Liver (tissue), 8 donors: ENCODE measurements at regions not wholly inside any gene's neighbourhood (a gene's known extent, or its start where the extent isn't known, plus 50 kb on each side); places are given as distances from the start of the nearest gene placed in this dataset.

ENCODE experiments used
- DNase-seq: peaks from one replicate; pipeline ENCODE4 v3.0.0-alpha.2; 2017; ENCODE audit warnings: low spot score
- H3K27ac ChIP-seq, 2 donors: one replicate each; pipeline ENCODE4 v1.7.0; 2013; ENCODE audit warnings: inconsistent platforms in 2 of 2, low read length in 2 of 2, control low read depth in 1 of 2, low read depth in 1 of 2, mild to moderate bottlenecking in 1 of 2
- H3K27me3 ChIP-seq, 4 donors: one replicate each; pipeline versions ENCODE4 v1.6.1 to v1.7.0; 2013; ENCODE audit warnings: low read length in 3 of 4, inconsistent platforms in 1 of 4, mild to moderate bottlenecking in 1 of 4, moderate library complexity in 1 of 4; ENCODE audit not compliant: control insufficient read depth in 4 of 4, insufficient read depth in 4 of 4
- H3K36me3 ChIP-seq, 4 donors: one replicate each; pipeline versions ENCODE4 v1.6.1 to v1.7.0; 2013; ENCODE audit warnings: low read length in 3 of 4, mild to moderate bottlenecking in 3 of 4, low read depth in 1 of 4, moderate library complexity in 1 of 4; ENCODE audit not compliant: control insufficient read depth in 4 of 4, insufficient read depth in 3 of 4
- H3K4me1 ChIP-seq, 4 donors: one replicate each; pipeline versions ENCODE4 v1.6.1 to v1.7.0; 2013; ENCODE audit warnings: low read length in 3 of 4, mild to moderate bottlenecking in 3 of 4, moderate library complexity in 1 of 4; ENCODE audit not compliant: control insufficient read depth in 4 of 4, insufficient read depth in 4 of 4
- H3K4me3 ChIP-seq, 3 donors: one replicate each; pipeline versions ENCODE4 v1.6.1 to v1.7.0; 2013; ENCODE audit warnings: low read length in 3 of 3, control low read depth in 1 of 3, low read depth in 1 of 3, mild to moderate bottlenecking in 1 of 3
- H3K9ac ChIP-seq, 2 donors: one replicate each; pipeline ENCODE4 v1.7.0; 2013; ENCODE audit warnings: low read length in 2 of 2, mild to moderate bottlenecking in 2 of 2, moderate library complexity in 2 of 2, control low read depth in 1 of 2, low read depth in 1 of 2
- H3K9me3 ChIP-seq, 4 donors: one replicate each; pipeline versions ENCODE4 v1.6.1 to v1.7.0; 2013; ENCODE audit warnings: low read length in 3 of 4; ENCODE audit not compliant: control insufficient read depth in 4 of 4
- EGR1 ChIP-seq, 2 donors: IDR thresholded peaks; 2 replicates each; pipeline ENCODE4 v1.6.1; 2016 to 2018; ENCODE audit warnings: antibody characterized with exemption in 2 of 2, low read depth in 2 of 2
- FOXA1 ChIP-seq: IDR thresholded peaks from 2 replicates; pipeline ENCODE4 v1.6.1; 2016; ENCODE audit warnings: antibody characterized with exemption
- FOXA2 ChIP-seq: IDR thresholded peaks from 2 replicates; pipeline ENCODE4 v1.6.1; 2016; ENCODE audit warnings: antibody characterized with exemption
- GABPA ChIP-seq, 2 donors: IDR thresholded peaks in 1 of 2; conservative IDR thresholded peaks in 1 of 2; 2 replicates each; pipeline ENCODE4 v1.6.1; 2016; ENCODE audit warnings: antibody characterized with exemption in 2 of 2, mild to moderate bottlenecking in 1 of 2, moderate library complexity in 1 of 2
- HNF4A ChIP-seq, 2 donors: conservative IDR thresholded peaks; 2 replicates each; pipeline ENCODE4 v1.6.1; 2016; ENCODE audit warnings: antibody characterized with exemption in 2 of 2, mild to moderate bottlenecking in 2 of 2
- HNF4G ChIP-seq: IDR thresholded peaks from 2 replicates; pipeline ENCODE4 v1.6.1; 2016; ENCODE audit warnings: antibody characterized with exemption
- JUND ChIP-seq, 2 donors: IDR thresholded peaks; 2 replicates each; pipeline ENCODE4 v1.6.1; 2016; ENCODE audit warnings: antibody characterized with exemption in 2 of 2
- MAX ChIP-seq: IDR thresholded peaks from 2 replicates; pipeline ENCODE4 v1.6.1; 2016; ENCODE audit warnings: antibody characterized with exemption
- NR2F2 ChIP-seq: IDR thresholded peaks from 2 replicates; pipeline ENCODE4 v1.6.1; 2016; ENCODE audit warnings: antibody characterized with exemption
- RXRA ChIP-seq, 2 donors: IDR thresholded peaks; 2 replicates each; pipeline ENCODE4 v1.6.1; 2017 to 2018; ENCODE audit warnings: antibody characterized with exemption in 2 of 2, mild to moderate bottlenecking in 1 of 2
- SP1 ChIP-seq: IDR thresholded peaks from 2 replicates; pipeline ENCODE4 v1.6.1; 2018; ENCODE audit warnings: antibody characterized with exemption, mild to moderate bottlenecking
- TAF1 ChIP-seq: conservative IDR thresholded peaks from 2 replicates; pipeline ENCODE4 v1.6.1; 2016; ENCODE audit warnings: antibody characterized with exemption, mild to moderate bottlenecking
- YY1 ChIP-seq: IDR thresholded peaks from 2 replicates; pipeline ENCODE4 v1.6.1; 2016; ENCODE audit warnings: antibody characterized with exemption, mild to moderate bottlenecking
- WGBS: extraction: QIAGEN DNeasy Blood & Tissue Kit; methylation state at CpG from one replicate; pipeline ENCODE4 v1.1.7; 2013; 5-methylcytosine and 5-hydroxymethylcytosine counted together
- TF ChIP-seq, protein P1 (sequence below): IDR thresholded peaks from 2 replicates; pipeline ENCODE4 v1.6.1; 2016; ENCODE audit warnings: antibody characterized with exemption, mild to moderate bottlenecking
- TF ChIP-seq, protein P2 (sequence below): IDR thresholded peaks from 2 replicates; pipeline ENCODE4 v1.6.1; 2016; ENCODE audit warnings: antibody characterized with exemption
- TF ChIP-seq, protein P3 (sequence below): fragments of 150-350 bp; IDR thresholded peaks from 2 replicates; pipeline ENCODE4 v1.5.1; 2017; ENCODE audit warnings: improper control_type of control experiment, low read depth, low read length; ENCODE audit not compliant: missing input control
- donor health status: healthy.
- donor health status: healthy.
- donor health status: healthy.
- donor health status: healthy.
- donor health status: healthy.

DNA sequence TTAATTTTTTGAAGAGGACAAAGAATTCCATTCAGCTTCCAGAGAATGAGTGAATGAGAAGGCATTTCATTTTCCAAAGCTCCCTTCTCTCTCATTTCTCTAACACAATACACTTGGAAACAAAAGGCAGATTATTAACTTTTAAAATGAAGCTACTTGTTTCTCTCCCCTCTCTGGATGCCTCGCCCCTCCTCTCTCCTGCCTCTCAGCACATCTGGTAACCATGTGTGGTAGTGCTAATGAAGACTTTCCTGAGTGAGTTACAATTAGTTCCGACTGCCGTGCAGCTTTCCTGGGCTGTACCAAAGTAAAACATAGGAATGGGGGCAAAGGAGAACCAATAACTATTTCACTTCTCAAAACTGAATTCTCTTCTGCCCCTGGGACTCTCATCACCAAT is 84.7 kb upstream of the SOX5 start:
- H3K9me3 ChIP-seq: no peaks in the 10 kb centered on the region
- no peak for DNase-seq
- no peak for TF ChIP-seq MAX
- no peak for TF ChIP-seq HNF4A (conservative IDR thresholded peaks at IDR 0.05)
- TF ChIP-seq JUND (IDR thresholded peaks at IDR 0.05): no peak
- TF ChIP-seq FOXA2: no peak
- no peak for TF ChIP-seq GABPA (IDR thresholded peaks at IDR 0.05 in 1 of 2, conservative IDR thresholded peaks at IDR 0.05 in 1 of 2)
- TF ChIP-seq, protein P1, sequence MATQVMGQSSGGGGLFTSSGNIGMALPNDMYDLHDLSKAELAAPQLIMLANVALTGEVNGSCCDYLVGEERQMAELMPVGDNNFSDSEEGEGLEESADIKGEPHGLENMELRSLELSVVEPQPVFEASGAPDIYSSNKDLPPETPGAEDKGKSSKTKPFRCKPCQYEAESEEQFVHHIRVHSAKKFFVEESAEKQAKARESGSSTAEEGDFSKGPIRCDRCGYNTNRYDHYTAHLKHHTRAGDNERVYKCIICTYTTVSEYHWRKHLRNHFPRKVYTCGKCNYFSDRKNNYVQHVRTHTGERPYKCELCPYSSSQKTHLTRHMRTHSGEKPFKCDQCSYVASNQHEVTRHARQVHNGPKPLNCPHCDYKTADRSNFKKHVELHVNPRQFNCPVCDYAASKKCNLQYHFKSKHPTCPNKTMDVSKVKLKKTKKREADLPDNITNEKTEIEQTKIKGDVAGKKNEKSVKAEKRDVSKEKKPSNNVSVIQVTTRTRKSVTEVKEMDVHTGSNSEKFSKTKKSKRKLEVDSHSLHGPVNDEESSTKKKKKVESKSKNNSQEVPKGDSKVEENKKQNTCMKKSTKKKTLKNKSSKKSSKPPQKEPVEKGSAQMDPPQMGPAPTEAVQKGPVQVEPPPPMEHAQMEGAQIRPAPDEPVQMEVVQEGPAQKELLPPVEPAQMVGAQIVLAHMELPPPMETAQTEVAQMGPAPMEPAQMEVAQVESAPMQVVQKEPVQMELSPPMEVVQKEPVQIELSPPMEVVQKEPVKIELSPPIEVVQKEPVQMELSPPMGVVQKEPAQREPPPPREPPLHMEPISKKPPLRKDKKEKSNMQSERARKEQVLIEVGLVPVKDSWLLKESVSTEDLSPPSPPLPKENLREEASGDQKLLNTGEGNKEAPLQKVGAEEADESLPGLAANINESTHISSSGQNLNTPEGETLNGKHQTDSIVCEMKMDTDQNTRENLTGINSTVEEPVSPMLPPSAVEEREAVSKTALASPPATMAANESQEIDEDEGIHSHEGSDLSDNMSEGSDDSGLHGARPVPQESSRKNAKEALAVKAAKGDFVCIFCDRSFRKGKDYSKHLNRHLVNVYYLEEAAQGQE: no peak
- TF ChIP-seq TAF1: no peak
- 82% methylated on average over 3 of the region's 3 CpGs for WGBS
- no peaks in the 10 kb centered on the region for H3K36me3 ChIP-seq
- H3K4me3 ChIP-seq: no peak overlapping the region
- no peaks in the 10 kb centered on the region for H3K27me3 ChIP-seq
- no peak overlapping the region for H3K9ac ChIP-seq
- no peak overlapping the region for H3K27ac ChIP-seq
- peaks cover 0 to 29% (median 15%) of the 10 kb centered on the region in 4 donors for H3K4me1 ChIP-seq

DNA sequence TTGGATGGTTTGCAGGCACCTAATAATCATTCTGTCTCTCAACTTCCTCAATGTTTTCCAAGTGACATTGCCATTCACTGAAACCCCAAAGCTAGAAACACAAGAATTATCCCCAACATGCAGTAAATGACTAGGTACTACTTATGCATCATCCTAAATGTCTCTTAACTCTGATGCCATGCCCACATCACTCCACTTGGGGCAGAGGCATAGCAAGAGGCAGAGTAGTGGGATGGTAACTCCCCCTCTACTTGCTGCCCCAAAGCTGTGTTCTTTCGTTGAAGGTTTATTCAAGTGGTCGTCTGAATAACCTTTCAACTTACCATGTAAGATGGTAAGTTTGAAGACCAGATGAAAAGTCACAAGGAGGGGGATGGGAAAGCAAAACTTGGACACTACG is 77.9 kb upstream of the SOX5 start:
- DNase-seq: no peak
- Histone ChIP-seq H3K9me3 (no peaks in the 10 kb centered on the region), H3K4me3 (no peak overlapping the region), H3K27ac (no peak overlapping the region), H3K9ac (no peak overlapping the region), H3K27me3 (no peaks in the 10 kb centered on the region), H3K36me3 (no peaks in the 10 kb centered on the region), H3K4me1 (peaks cover 0 to 18% (median 3%) of the 10 kb centered on the region in 4 donors)
- TF ChIP-seq NR2F2 (no peak), MAX (no peak), YY1 (no peak), FOXA1 (no peak), RXRA (IDR thresholded peaks at IDR 0.05) (no peak), TAF1 (no peak), SP1 (no peak), EGR1 (IDR thresholded peaks at IDR 0.05; ENCODE audit: low read depth in 2 of 2) (no peak), JUND (IDR thresholded peaks at IDR 0.05) (no peak), FOXA2 (no peak), GABPA (IDR thresholded peaks at IDR 0.05 in 1 of 2, conservative IDR thresholded peaks at IDR 0.05 in 1 of 2) (no peak), HNF4G (no peak)
- TF ChIP-seq, protein P2, sequence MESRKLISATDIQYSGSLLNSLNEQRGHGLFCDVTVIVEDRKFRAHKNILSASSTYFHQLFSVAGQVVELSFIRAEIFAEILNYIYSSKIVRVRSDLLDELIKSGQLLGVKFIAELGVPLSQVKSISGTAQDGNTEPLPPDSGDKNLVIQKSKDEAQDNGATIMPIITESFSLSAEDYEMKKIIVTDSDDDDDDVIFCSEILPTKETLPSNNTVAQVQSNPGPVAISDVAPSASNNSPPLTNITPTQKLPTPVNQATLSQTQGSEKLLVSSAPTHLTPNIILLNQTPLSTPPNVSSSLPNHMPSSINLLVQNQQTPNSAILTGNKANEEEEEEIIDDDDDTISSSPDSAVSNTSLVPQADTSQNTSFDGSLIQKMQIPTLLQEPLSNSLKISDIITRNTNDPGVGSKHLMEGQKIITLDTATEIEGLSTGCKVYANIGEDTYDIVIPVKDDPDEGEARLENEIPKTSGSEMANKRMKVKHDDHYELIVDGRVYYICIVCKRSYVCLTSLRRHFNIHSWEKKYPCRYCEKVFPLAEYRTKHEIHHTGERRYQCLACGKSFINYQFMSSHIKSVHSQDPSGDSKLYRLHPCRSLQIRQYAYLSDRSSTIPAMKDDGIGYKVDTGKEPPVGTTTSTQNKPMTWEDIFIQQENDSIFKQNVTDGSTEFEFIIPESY: no peak
- TF ChIP-seq, protein P1: no peak
- TF ChIP-seq, protein P3, sequence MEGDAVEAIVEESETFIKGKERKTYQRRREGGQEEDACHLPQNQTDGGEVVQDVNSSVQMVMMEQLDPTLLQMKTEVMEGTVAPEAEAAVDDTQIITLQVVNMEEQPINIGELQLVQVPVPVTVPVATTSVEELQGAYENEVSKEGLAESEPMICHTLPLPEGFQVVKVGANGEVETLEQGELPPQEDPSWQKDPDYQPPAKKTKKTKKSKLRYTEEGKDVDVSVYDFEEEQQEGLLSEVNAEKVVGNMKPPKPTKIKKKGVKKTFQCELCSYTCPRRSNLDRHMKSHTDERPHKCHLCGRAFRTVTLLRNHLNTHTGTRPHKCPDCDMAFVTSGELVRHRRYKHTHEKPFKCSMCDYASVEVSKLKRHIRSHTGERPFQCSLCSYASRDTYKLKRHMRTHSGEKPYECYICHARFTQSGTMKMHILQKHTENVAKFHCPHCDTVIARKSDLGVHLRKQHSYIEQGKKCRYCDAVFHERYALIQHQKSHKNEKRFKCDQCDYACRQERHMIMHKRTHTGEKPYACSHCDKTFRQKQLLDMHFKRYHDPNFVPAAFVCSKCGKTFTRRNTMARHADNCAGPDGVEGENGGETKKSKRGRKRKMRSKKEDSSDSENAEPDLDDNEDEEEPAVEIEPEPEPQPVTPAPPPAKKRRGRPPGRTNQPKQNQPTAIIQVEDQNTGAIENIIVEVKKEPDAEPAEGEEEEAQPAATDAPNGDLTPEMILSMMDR: no peak
- 60% methylated on average over 3 of the region's 3 CpGs for WGBS
